Uterus (tissue), 3 donors: ENCODE measurements at regions not wholly inside any gene's neighbourhood (a gene's known extent, or its start where the extent isn't known, plus 50 kb on each side); places are given as distances from the start of the nearest gene placed in this dataset.
"Not testable (repeated sequence)": the region's sequence is repeated elsewhere in the genome, so short reads cannot be mapped to it uniquely, and the experiment has no call there.

Experiments
- DNase-seq, 2 donors: peaks; one replicate each; pipeline ENCODE4 v3.0.0-alpha.2; 2019 to 2020
- H3K27ac ChIP-seq, 2 donors: fragments of 200-600 bp; sonication (generic); 1 replicate in 1 of 2; 2 replicates in 1 of 2; pipeline ENCODE4 v1.5.1; 2016 to 2018
- H3K27me3 ChIP-seq, 2 donors: fragments of 200-600 bp; sonication (generic); one replicate each; pipeline ENCODE4 v1.5.1; 2018 to 2019; ENCODE audit warnings: control low read depth in 1 of 2
- H3K36me3 ChIP-seq, 2 donors: fragments of 200-600 bp; sonication (generic); one replicate each; pipeline ENCODE4 v1.5.1; 2019; ENCODE audit warnings: control low read depth in 1 of 2
- H3K4me1 ChIP-seq, 2 donors: fragments of 200-600 bp; sonication (generic); one replicate each; pipeline ENCODE4 v1.5.1; 2018 to 2019; ENCODE audit warnings: control low read depth in 1 of 2
- H3K4me3 ChIP-seq, 2 donors: fragments of 200-600 bp; sonication (generic); 1 replicate in 1 of 2; 2 replicates in 1 of 2; pipeline ENCODE4 v1.5.1; 2018 to 2019; ENCODE audit warnings: mild to moderate bottlenecking in 1 of 2
- H3K9me3 ChIP-seq, 2 donors: fragments of 200-600 bp; sonication (generic); one replicate each; pipeline ENCODE4 v1.5.1; 2019; ENCODE audit warnings: control low read depth in 1 of 2
- CTCF ChIP-seq, 4 experiments: fragments of 200-600 bp in 2 of 4; fragments of 450-650 bp in 2 of 4; sonication (generic) in 2 of 4; IDR thresholded peaks; one replicate each; pipeline ENCODE4 v1.5.1; 2016 to 2019; ENCODE audit warnings: antibody characterized with exemption in 4 of 4, mild to moderate bottlenecking in 2 of 4, moderate library complexity in 1 of 4
- POLR2A ChIP-seq, 2 donors: fragments of 450-650 bp; IDR thresholded peaks; one replicate each; pipeline ENCODE4 v1.6.1; 2016; ENCODE audit warnings: antibody characterized with exemption in 2 of 2, mild to moderate bottlenecking in 1 of 2, moderate library complexity in 1 of 2
- intact Hi-C: fragments of 100-400 bp; cut with DNase I; formaldehyde crosslinking; loops from one replicate; pipeline ENCODE4 v1.15.1; 2023; ENCODE audit warnings: low total_unique reads
- donor health status: DM: yes; HTN: yes; CAD: no.

DNA sequence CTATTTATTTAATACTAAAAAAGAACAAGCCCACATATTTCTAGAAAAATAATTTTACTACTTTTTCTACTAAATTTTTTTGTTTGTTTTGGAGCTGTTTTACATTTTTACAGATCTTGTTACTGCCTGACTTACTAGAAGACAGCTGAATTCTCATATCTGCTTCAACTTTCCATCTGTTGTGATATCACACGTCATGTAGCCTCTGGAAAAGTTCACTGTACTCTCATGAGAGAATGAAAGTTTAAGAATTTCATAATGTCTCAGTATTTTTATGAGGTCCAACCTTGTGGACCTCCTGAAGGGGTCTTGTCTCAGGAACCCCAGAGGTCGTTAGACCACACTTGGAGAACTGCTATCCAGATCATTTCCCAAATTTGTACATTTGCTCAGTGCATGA is 81.7 kb upstream of the MTHFD1L start:
- TF ChIP-seq POLR2A (IDR thresholded peaks at IDR 0.05) (no peak), CTCF (IDR thresholded peaks at IDR 0.05) (no peak)
- Histone ChIP-seq H3K27me3 (no peaks in the 10 kb centered on the region), H3K9me3 (no peaks in the 10 kb centered on the region), H3K27ac (no peak overlapping the region), H3K36me3 (no peaks in the 10 kb centered on the region), H3K4me1 (no peaks in the 10 kb centered on the region), H3K4me3 (no peak overlapping the region)
- DNase-seq = no peak
- intact Hi-C loops = no loop called here

GRCh38 chr6:150787429-150787828 is 78.1 kb upstream of the MTHFD1L start:
- Histone ChIP-seq H3K36me3 (no peaks in the 10 kb centered on the region), H3K4me3 (no peak overlapping the region), H3K27ac (no peak overlapping the region), H3K27me3 (no peaks in the 10 kb centered on the region), H3K9me3 (no peaks in the 10 kb centered on the region), H3K4me1 (no peaks in the 10 kb centered on the region)
- intact Hi-C loops = no loop called here
- DNase-seq = no peak
- TF ChIP-seq CTCF (IDR thresholded peaks at IDR 0.05) (no peak), POLR2A (IDR thresholded peaks at IDR 0.05) (no peak)

- no peak overlapping the region for H3K4me3 ChIP-seq
- intact Hi-C loops = no loop called here
- TF ChIP-seq CTCF (IDR thresholded peaks at IDR 0.05) (no peak), POLR2A (IDR thresholded peaks at IDR 0.05) (no peak)
- DNase-seq = no peak
- H3K27me3 ChIP-seq = no peaks in the 10 kb centered on the region
- H3K9me3 ChIP-seq = no peaks in the 10 kb centered on the region
- no peaks in the 10 kb centered on the region for H3K36me3 ChIP-seq
- no peak overlapping the region for H3K27ac ChIP-seq
- no peaks in the 10 kb centered on the region for H3K4me1 ChIP-seq
Measured at GRCh38 chr6:150788089-150788488, 77.4 kb upstream of the MTHFD1L start.

- H3K27ac ChIP-seq, H3K4me3 ChIP-seq, intact Hi-C loops, H3K27me3 ChIP-seq, H3K36me3 ChIP-seq, H3K4me1 ChIP-seq, H3K9me3 ChIP-seq, DNase-seq: not testable (repeated sequence)
Measured at GRCh38 chr6:150789906-150790305, 75.6 kb upstream of the MTHFD1L start.

- Histone ChIP-seq H3K36me3 (no peaks in the 10 kb centered on the region), H3K4me1 (no peaks in the 10 kb centered on the region), H3K27ac (no peak overlapping the region), H3K27me3 (no peaks in the 10 kb centered on the region), H3K4me3 (no peak overlapping the region), H3K9me3 (no peaks in the 10 kb centered on the region)
- intact Hi-C loops = no loop called here
- TF ChIP-seq POLR2A (IDR thresholded peaks at IDR 0.05) = no peak
- no peak for TF ChIP-seq CTCF (IDR thresholded peaks at IDR 0.05)
- DNase-seq = no peak
Measured at GRCh38 chr6:150791717-150792116, 73.8 kb upstream of the MTHFD1L start.

GRCh38 chr6:150797949-150798348 is 67.6 kb upstream of the MTHFD1L start:
- Histone ChIP-seq H3K4me3 (no peak overlapping the region), H3K4me1 (no peaks in the 10 kb centered on the region), H3K36me3 (no peaks in the 10 kb centered on the region), H3K27ac (no peak overlapping the region), H3K27me3 (no peaks in the 10 kb centered on the region), H3K9me3 (no peaks in the 10 kb centered on the region)
- TF ChIP-seq POLR2A (IDR thresholded peaks at IDR 0.05) = no peak
- TF ChIP-seq CTCF (IDR thresholded peaks at IDR 0.05) = no peak
- DNase-seq = no peak
- intact Hi-C loops = no loop called here
